A673 (cell line): ENCODE measurements at regions not wholly inside any gene's neighbourhood (a gene's known extent, or its start where the extent isn't known, plus 50 kb on each side); places are given as distances from the start of the nearest gene placed in this dataset.

Experiments
- BruUV-seq: library from RNA; stranded (reverse); fragments of 400-500 nt; replicated peaks from 2 replicates; lab custom pipeline; 2021; lab: Mats Ljungman, UMichigan
- CTCF ChIA-PET: fragments of 300-600 bp; sonication (Branson Sonifier 250); formaldehyde crosslinking; loops from one replicate; lab custom pipeline; 2022; ENCODE audit warnings: antibody characterized with exemption; lab: Charles Lee
- POLR2A ChIA-PET: fragments of 300-600 bp; sonication (Branson Sonifier 250); formaldehyde crosslinking; loops from one replicate; lab custom pipeline; 2022; ENCODE audit warnings: antibody characterized with exemption; ENCODE audit not compliant: low non-redundant PET; lab: Charles Lee
- DNase-seq: peaks from one replicate; pipeline ENCODE4 v3.0.0-alpha.2; 2015; ENCODE audit warnings: low spot score
- H3K27ac ChIP-seq: fragments of 200-600 bp; sonication (generic); 2 replicates; pipeline ENCODE4 v1.5.1; 2016; ENCODE audit warnings: mixed run types, low read depth, mild to moderate bottlenecking, mixed read lengths, antibody characterized with exemption, low read length; ENCODE audit not compliant: poor library complexity, severe bottlenecking
- H3K27me3 ChIP-seq: fragments of 200-600 bp; sonication (generic); replicated peaks from 2 replicates; pipeline ENCODE4 v1.6.1; 2017; ENCODE audit warnings: mixed run types, low read depth, mild to moderate bottlenecking, mixed read lengths, antibody characterized with exemption, low read length; ENCODE audit not compliant: insufficient read depth, poor library complexity
- H3K36me3 ChIP-seq: fragments of 200-600 bp; sonication (generic); 2 replicates; pipeline ENCODE4 v1.6.1; 2016; ENCODE audit warnings: mixed run types, mild to moderate bottlenecking, mixed read lengths, antibody characterized with exemption, low read length; ENCODE audit not compliant: insufficient read depth, poor library complexity, severe bottlenecking
- H3K4me1 ChIP-seq: fragments of 200-600 bp; sonication (generic); 2 replicates; pipeline ENCODE4 v1.6.1; 2017; ENCODE audit warnings: mixed run types, mild to moderate bottlenecking, mixed read lengths, antibody characterized with exemption, low read length; ENCODE audit not compliant: insufficient read depth, poor library complexity, severe bottlenecking
- H3K4me3 ChIP-seq: fragments of 200-600 bp; sonication (generic); 2 replicates; pipeline ENCODE4 v1.5.1; 2016; ENCODE audit warnings: low read depth, mixed run types, mild to moderate bottlenecking, mixed read lengths, low read length; ENCODE audit not compliant: poor library complexity, severe bottlenecking
- H3K9me3 ChIP-seq: fragments of 200-600 bp; sonication (generic); 2 replicates; pipeline ENCODE4 v1.6.1; 2016; ENCODE audit warnings: mixed run types, low read depth, mild to moderate bottlenecking, mixed read lengths, antibody characterized with exemption, low read length; ENCODE audit not compliant: poor library complexity, severe bottlenecking
- CTCF ChIP-seq: fragments of 300-800, 200-600 bp; sonication (generic); conservative IDR thresholded peaks from 2 replicates; pipeline ENCODE4 v1.5.1; 2017; ENCODE audit warnings: low read depth, mild to moderate bottlenecking, antibody characterized with exemption, low read length, moderate library complexity, mixed read lengths
- EZH2 ChIP-seq: fragments of 200-600 bp; sonication (generic); IDR thresholded peaks from 2 replicates; pipeline ENCODE4 v1.6.1; 2017; ENCODE audit warnings: borderline replicate concordance, low read depth, mild to moderate bottlenecking, mixed read lengths, antibody characterized with exemption, low read length; ENCODE audit not compliant: poor library complexity, severe bottlenecking
- intact Hi-C: fragments of 100-400 bp; cut with micrococcal nuclease; formaldehyde crosslinking; loops from one replicate; pipeline ENCODE4 v1.10.0; 2022; ENCODE audit not compliant: unreplicated experiment

- CTCF ChIA-PET, result no interaction called here
These were observed 393.8 kb downstream of the DCDC2C start for GRCh38 chr2:4096978-4097766.

DNA sequence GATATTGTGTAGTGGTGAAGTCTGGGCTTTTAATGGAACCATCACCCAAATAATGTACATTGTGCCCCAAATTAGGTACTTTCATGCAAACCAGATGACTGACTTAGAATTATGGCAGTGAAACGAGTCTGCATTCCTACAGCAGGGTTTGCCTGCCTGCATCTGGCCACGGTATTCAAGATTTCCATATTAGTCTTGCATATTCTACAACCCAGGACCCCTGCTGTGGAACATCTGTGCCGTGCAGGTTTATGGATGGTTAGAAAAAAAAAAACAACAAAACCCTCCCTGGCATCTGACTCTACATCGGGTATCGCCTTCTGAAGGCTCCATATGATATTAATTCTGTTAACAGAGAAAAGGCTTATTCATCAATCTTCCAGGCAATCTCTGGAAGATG is 394.8 kb downstream of the DCDC2C start:
- CTCF ChIA-PET, result no interaction called here
- POLR2A ChIA-PET, result no interaction called here
- H3K27me3 ChIP-seq, result no peaks in the 10 kb centered on the region
- no TSS peak for BruUV-seq
- peaks cover 16% of the 10 kb centered on the region for H3K4me1 ChIP-seq
- intact Hi-C loops, result no loop called here
- DNase-seq, result peak; percentile 43
- TF ChIP-seq CTCF (no peak), EZH2 (no peak)
- H3K9me3 ChIP-seq, result no peaks in the 10 kb centered on the region
- no peak overlapping the region for H3K4me3 ChIP-seq
- H3K36me3 ChIP-seq, result no peaks in the 10 kb centered on the region
- no peak overlapping the region for H3K27ac ChIP-seq

More at GRCh38 chr2:4096978-4097766, 393.8 kb downstream of the DCDC2C start:
- POLR2A ChIA-PET, result no interaction called here
- Histone ChIP-seq H3K4me3 (no peak overlapping the region), H3K9me3 (no peaks in the 10 kb centered on the region), H3K27me3 (no peaks in the 10 kb centered on the region), H3K36me3 (no peaks in the 10 kb centered on the region), H3K27ac (no peak overlapping the region), H3K4me1 (peaks cover 16% of the 10 kb centered on the region)
- BruUV-seq, result no TSS peak
- no peak for TF ChIP-seq CTCF
- TF ChIP-seq EZH2, result no peak
- intact Hi-C loops, result no loop called here
- no peak for DNase-seq

- DNase-seq, result no peak
- CTCF ChIA-PET, result no interaction called here
- H3K4me3 ChIP-seq, result no peak overlapping the region
- H3K27me3 ChIP-seq, result no peaks in the 10 kb centered on the region
- H3K4me1 ChIP-seq, result peaks cover 13% of the 10 kb centered on the region
- TF ChIP-seq EZH2 (no peak), CTCF (no peak)
- H3K9me3 ChIP-seq, result no peaks in the 10 kb centered on the region
- BruUV-seq, result no TSS peak
- POLR2A ChIA-PET, result no interaction called here
- H3K27ac ChIP-seq, result no peak overlapping the region
- intact Hi-C loops, result no loop called here
- H3K36me3 ChIP-seq, result no peaks in the 10 kb centered on the region
These were observed 398.6 kb downstream of the DCDC2C start for GRCh38 chr2:4101936-4102335.
